Activated naive CD8-positive, alpha-beta T cell treated with anti-CD3 and anti-CD28 coated beads, Interleukin-2, amount 10 ng/mL, durations not matched to agents 7 days and 5 days (primary cell): ENCODE measurements at regions not wholly inside any gene's neighbourhood (a gene's known extent, or its start where the extent isn't known, plus 50 kb on each side); places are given as distances from the start of the nearest gene placed in this dataset.

Source experiments
- ATAC-seq: fragments of 150-1000 bp; cut with Tn5 transposase; one replicate; pipeline ENCODE4 v1.10.0; 2021; ENCODE audit warnings: low read depth, moderate library complexity
- POLR2A ChIA-PET: fragments of 350-600 bp; sonication (Branson Sonifier 250); formaldehyde crosslinking; loops from one replicate; lab custom pipeline; 2021; ENCODE audit warnings: antibody characterized with exemption; lab: Charles Lee
- DNase-seq: peaks from one replicate; pipeline ENCODE4 v3.0.0; 2021
- H3K27ac Mint-ChIP-seq: one replicate; pipeline ENCODE4 v1.8.0; 2022; ENCODE audit warnings: mild to moderate bottlenecking, mixed read lengths
- H3K27me3 Mint-ChIP-seq: one replicate; pipeline ENCODE4 v1.8.0; 2022; ENCODE audit warnings: mild to moderate bottlenecking, moderate library complexity, mixed read lengths
- H3K36me3 Mint-ChIP-seq: one replicate; pipeline ENCODE4 v1.8.0; 2021; ENCODE audit warnings: mild to moderate bottlenecking, mixed read lengths
- H3K4me1 Mint-ChIP-seq: one replicate; pipeline ENCODE4 v1.8.0; 2021; ENCODE audit warnings: mixed read lengths
- H3K4me3 Mint-ChIP-seq: one replicate; pipeline ENCODE4 v1.8.0; 2022; ENCODE audit warnings: mild to moderate bottlenecking, moderate library complexity, mixed read lengths
- H3K9me3 Mint-ChIP-seq: one replicate; pipeline ENCODE4 v1.8.0; 2021; ENCODE audit warnings: mixed read lengths

DNA sequence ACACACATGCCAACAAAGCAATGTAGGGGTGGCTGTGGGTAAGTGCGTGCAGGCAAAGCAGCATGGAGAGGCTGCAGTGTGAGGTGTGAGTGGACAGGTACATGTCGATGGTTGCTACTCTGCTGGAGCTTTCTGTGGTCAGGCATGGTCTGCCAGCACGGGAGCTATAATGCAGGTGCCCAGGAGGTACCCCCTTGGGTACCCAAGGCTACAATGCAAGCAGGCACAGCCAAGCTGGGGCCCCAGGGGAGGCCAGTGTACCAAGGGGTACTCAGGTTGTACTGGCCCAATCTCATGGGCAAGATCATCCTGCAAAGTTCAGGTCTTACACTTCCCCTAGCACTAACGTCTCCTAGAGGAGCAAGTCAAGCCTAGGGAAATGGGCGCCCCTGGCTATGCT lies 58.4 kb upstream of the IRAK1BP1 start:
- DNase-seq (no peak), ATAC-seq (no peak)
- Mint-ChIP-seq H3K27ac (no peak overlapping the region), H3K4me3 (no peak overlapping the region), H3K4me1 (no peaks in the 10 kb centered on the region), H3K9me3 (peaks cover 1% of the 10 kb centered on the region), H3K27me3 (no peaks in the 10 kb centered on the region), H3K36me3 (no peaks in the 10 kb centered on the region)
- POLR2A ChIA-PET: no interaction called here

- Mint-ChIP-seq H3K27me3 (no peaks in the 10 kb centered on the region), H3K36me3 (no peaks in the 10 kb centered on the region), H3K4me1 (no peaks in the 10 kb centered on the region), H3K9me3 (peaks cover 1% of the 10 kb centered on the region), H3K4me3 (no peak overlapping the region), H3K27ac (no peak overlapping the region)
- ATAC-seq: no peak
- POLR2A ChIA-PET: no interaction called here
- no peak for DNase-seq
Measured at GRCh38 chr6:78810146-78810545, 57.2 kb upstream of the IRAK1BP1 start.

- POLR2A ChIA-PET: no interaction called here
- DNase-seq (no peak), ATAC-seq (no peak)
- Mint-ChIP-seq H3K9me3 (peaks cover 4% of the 10 kb centered on the region), H3K27ac (no peak overlapping the region), H3K36me3 (no peaks in the 10 kb centered on the region), H3K27me3 (no peaks in the 10 kb centered on the region), H3K4me1 (no peaks in the 10 kb centered on the region), H3K4me3 (no peak overlapping the region)
Measured at GRCh38 chr6:78810698-78811097, 56.7 kb upstream of the IRAK1BP1 start.
